WTC11 (cell line): ENCODE measurements at regions not wholly inside any gene's neighbourhood (a gene's known extent, or its start where the extent isn't known, plus 50 kb on each side); places are given as distances from the start of the nearest gene placed in this dataset.

Source experiments
- ATAC-seq: fragments of 200-7000 bp; cut with Tn5 transposase; 2 replicates; pipeline ENCODE4 v1.10.0; 2021; ENCODE audit warnings: mild to moderate bottlenecking, moderate library complexity
- CTCF ChIA-PET: fragments of 300-600 bp; sonication (Branson Sonifier 250); formaldehyde crosslinking; loops from one replicate; lab custom pipeline; 2021; ENCODE audit warnings: antibody characterized with exemption; lab: Charles Lee
- POLR2A ChIA-PET: fragments of 350-600 bp; sonication (Branson Sonifier 250); formaldehyde crosslinking; loops from one replicate; lab custom pipeline; 2021; ENCODE audit warnings: antibody characterized with exemption; lab: Charles Lee
- DNase-seq: peaks from one replicate; pipeline ENCODE4 v3.0.0; 2021; ENCODE audit warnings: low spot score
- H3K27ac Mint-ChIP-seq: 2 replicates; pipeline ENCODE4 v1.8.0; 2021; ENCODE audit warnings: mixed read lengths
- H3K27me3 Mint-ChIP-seq: 2 replicates; pipeline ENCODE4 v1.8.0; 2021; ENCODE audit warnings: low read depth, mild to moderate bottlenecking, moderate library complexity, mixed read lengths
- H3K36me3 Mint-ChIP-seq: 2 replicates; pipeline ENCODE4 v1.8.0; 2021; ENCODE audit warnings: mixed read lengths
- H3K4me1 Mint-ChIP-seq: 2 replicates; pipeline ENCODE4 v1.8.0; 2022; ENCODE audit warnings: mixed read lengths
- H3K4me3 Mint-ChIP-seq: 2 replicates; pipeline ENCODE4 v1.8.0; 2021; ENCODE audit warnings: mild to moderate bottlenecking, moderate library complexity, mixed read lengths
- H3K9me3 Mint-ChIP-seq: 2 replicates; pipeline ENCODE4 v1.8.0; 2021; ENCODE audit warnings: mixed read lengths
- ATF1 ChIP-seq: sonication (generic); formaldehyde crosslinking; IDR thresholded peaks from 2 replicates; pipeline ENCODE4 v1.8.1; 2023; ENCODE audit warnings: mild to moderate bottlenecking, moderate library complexity, missing genetic modification reagents
- ATF3 ChIP-seq: sonication (generic); formaldehyde crosslinking; conservative IDR thresholded peaks from 2 replicates; pipeline ENCODE4 v1.8.1; 2022; ENCODE audit warnings: mild to moderate bottlenecking, missing genetic modification reagents
- CDX4 ChIP-seq: fragments of 250-450 bp; sonication (Bioruptor Pico); IDR thresholded peaks from 2 replicates; pipeline ENCODE4 v1.9.0; 2021; ENCODE audit warnings: moderate library complexity, mild to moderate bottlenecking, inconsistent platforms, borderline replicate concordance
- CREB1 ChIP-seq: sonication (generic); formaldehyde crosslinking; IDR thresholded peaks from 2 replicates; pipeline ENCODE4 v1.8.0; 2023; ENCODE audit warnings: mild to moderate bottlenecking, missing genetic modification reagents
- ESRRA ChIP-seq: sonication (generic); formaldehyde crosslinking; IDR thresholded peaks from 2 replicates; pipeline ENCODE4 v1.8.1; 2022; ENCODE audit warnings: mild to moderate bottlenecking, missing genetic modification reagents, borderline replicate concordance
- ETV6 ChIP-seq: sonication (generic); formaldehyde crosslinking; IDR thresholded peaks from 2 replicates; pipeline ENCODE4 v1.8.1; 2022; ENCODE audit warnings: mild to moderate bottlenecking, missing genetic modification reagents
- FOXK1 ChIP-seq: sonication (generic); formaldehyde crosslinking; IDR thresholded peaks from 2 replicates; pipeline ENCODE4 v1.8.0; 2022; ENCODE audit warnings: mild to moderate bottlenecking, moderate library complexity, missing genetic modification reagents
- FOXP1 ChIP-seq: sonication (generic); formaldehyde crosslinking; IDR thresholded peaks from 2 replicates; pipeline ENCODE4 v1.8.0; 2022; ENCODE audit warnings: missing genetic modification reagents, mild to moderate bottlenecking, moderate library complexity, borderline replicate concordance
- IRF2 ChIP-seq: sonication (generic); formaldehyde crosslinking; IDR thresholded peaks from 2 replicates; pipeline ENCODE4 v1.8.0; 2022; ENCODE audit warnings: low read depth, missing genetic modification reagents, borderline replicate concordance
- JAZF1 ChIP-seq: fragments of 250-450 bp; sonication (Bioruptor Pico); IDR thresholded peaks from 2 replicates; pipeline ENCODE4 v1.9.0; 2021; ENCODE audit warnings: moderate library complexity, mild to moderate bottlenecking, inconsistent platforms
- KAT7 ChIP-seq: sonication (generic); formaldehyde crosslinking; IDR thresholded peaks from 2 replicates; pipeline ENCODE4 v1.8.1; 2023; ENCODE audit warnings: missing genetic modification reagents, mild to moderate bottlenecking, borderline replicate concordance
- MAX ChIP-seq: sonication (generic); formaldehyde crosslinking; IDR thresholded peaks from 2 replicates; pipeline ENCODE4 v1.8.0; 2022; ENCODE audit warnings: mild to moderate bottlenecking, missing genetic modification reagents
- MXD4 ChIP-seq: fragments of 250-450 bp; sonication (Bioruptor Pico); IDR thresholded peaks from 2 replicates; pipeline ENCODE4 v1.8.0; 2021; ENCODE audit warnings: mild to moderate bottlenecking, moderate library complexity, borderline replicate concordance
- NFYB ChIP-seq: sonication (generic); formaldehyde crosslinking; conservative IDR thresholded peaks from 2 replicates; pipeline ENCODE4 v1.8.0; 2022; ENCODE audit warnings: low read depth, missing genetic modification reagents
- NR1H2 ChIP-seq: sonication (generic); formaldehyde crosslinking; IDR thresholded peaks from 2 replicates; pipeline ENCODE4 v1.9.0; 2021; ENCODE audit warnings: mild to moderate bottlenecking, moderate library complexity, missing genetic modification reagents
- PRDM15 ChIP-seq: sonication (generic); formaldehyde crosslinking; IDR thresholded peaks from 2 replicates; pipeline ENCODE4 v1.8.0; 2022; ENCODE audit warnings: missing genetic modification reagents
- TEAD4 ChIP-seq: sonication (generic); formaldehyde crosslinking; IDR thresholded peaks from 2 replicates; pipeline ENCODE4 v1.8.0; 2022; ENCODE audit warnings: mild to moderate bottlenecking, missing genetic modification reagents
- USF2 ChIP-seq: sonication (generic); formaldehyde crosslinking; IDR thresholded peaks from 2 replicates; pipeline ENCODE4 v1.8.1; 2023; ENCODE audit warnings: mild to moderate bottlenecking, missing genetic modification reagents, moderate library complexity
- ZNF138 ChIP-seq: sonication (generic); formaldehyde crosslinking; conservative IDR thresholded peaks from 2 replicates; pipeline ENCODE4 v1.8.1; 2022; ENCODE audit warnings: mild to moderate bottlenecking, moderate library complexity, missing genetic modification reagents
- ZNF219 ChIP-seq: sonication (generic); formaldehyde crosslinking; IDR thresholded peaks from 2 replicates; pipeline ENCODE4 v1.8.0; 2023; ENCODE audit warnings: missing genetic modification reagents, mild to moderate bottlenecking, borderline replicate concordance
- ZNF232 ChIP-seq: sonication (generic); formaldehyde crosslinking; IDR thresholded peaks from 2 replicates; pipeline ENCODE4 v1.8.0; 2022; ENCODE audit warnings: mild to moderate bottlenecking, missing genetic modification reagents
- TF ChIP-seq, protein P1 (sequence below): fragments of 250-450 bp; sonication (Bioruptor Pico); conservative IDR thresholded peaks from 2 replicates; pipeline ENCODE4 v1.9.0; 2021; ENCODE audit warnings: mild to moderate bottlenecking

- Mint-ChIP-seq H3K27ac (no peak overlapping the region), H3K4me3 (no peak overlapping the region), H3K36me3 (no peaks in the 10 kb centered on the region), H3K27me3 (no peaks in the 10 kb centered on the region), H3K9me3 (no peaks in the 10 kb centered on the region), H3K4me1 (peaks cover 9% of the 10 kb centered on the region)
- ChIA-PET POLR2A (no interaction called here), CTCF (no interaction called here)
- DNase-seq (no peak), ATAC-seq (no peak)
- no peak for TF ChIP-seq CDX4
- no peak for TF ChIP-seq PRDM15 (CRISPR knock-in tag)
- no peak for TF ChIP-seq NR1H2
- no peak for TF ChIP-seq CREB1 (CRISPR knock-in tag)
- no peak for TF ChIP-seq JAZF1 (CRISPR knock-in tag)
- no peak for TF ChIP-seq IRF2 (CRISPR knock-in tag)
- TF ChIP-seq ESRRA (CRISPR knock-in tag), result no peak
- TF ChIP-seq MXD4 (CRISPR knock-in tag), result no peak
- TF ChIP-seq ATF1 (CRISPR knock-in tag), result no peak
- no peak for TF ChIP-seq USF2 (CRISPR knock-in tag)
- TF ChIP-seq FOXK1 (CRISPR knock-in tag), result no peak
- TF ChIP-seq ETV6 (CRISPR knock-in tag), result no peak
Measured at GRCh38 chr5:35374584-35374983, 144.3 kb upstream of the PRLR start.

GRCh38 chr5:35373249-35373648 lies 143.0 kb upstream of the PRLR start:
- DNase-seq (no peak), ATAC-seq (no peak)
- no peaks in the 10 kb centered on the region for H3K9me3 Mint-ChIP-seq
- CTCF ChIA-PET, result no interaction called here
- POLR2A ChIA-PET, result no interaction called here
- no peak overlapping the region for H3K27ac Mint-ChIP-seq
- TF ChIP-seq ZNF232 (CRISPR knock-in tag), result no peak
- no peak for TF ChIP-seq ZNF138
- TF ChIP-seq FOXP1 (CRISPR knock-in tag), result no peak
- no peak for TF ChIP-seq ATF3
- TF ChIP-seq MAX (CRISPR knock-in tag), result no peak
- TF ChIP-seq ZNF219, result no peak
- TF ChIP-seq KAT7 (CRISPR knock-in tag), result no peak
- TF ChIP-seq, protein P1, sequence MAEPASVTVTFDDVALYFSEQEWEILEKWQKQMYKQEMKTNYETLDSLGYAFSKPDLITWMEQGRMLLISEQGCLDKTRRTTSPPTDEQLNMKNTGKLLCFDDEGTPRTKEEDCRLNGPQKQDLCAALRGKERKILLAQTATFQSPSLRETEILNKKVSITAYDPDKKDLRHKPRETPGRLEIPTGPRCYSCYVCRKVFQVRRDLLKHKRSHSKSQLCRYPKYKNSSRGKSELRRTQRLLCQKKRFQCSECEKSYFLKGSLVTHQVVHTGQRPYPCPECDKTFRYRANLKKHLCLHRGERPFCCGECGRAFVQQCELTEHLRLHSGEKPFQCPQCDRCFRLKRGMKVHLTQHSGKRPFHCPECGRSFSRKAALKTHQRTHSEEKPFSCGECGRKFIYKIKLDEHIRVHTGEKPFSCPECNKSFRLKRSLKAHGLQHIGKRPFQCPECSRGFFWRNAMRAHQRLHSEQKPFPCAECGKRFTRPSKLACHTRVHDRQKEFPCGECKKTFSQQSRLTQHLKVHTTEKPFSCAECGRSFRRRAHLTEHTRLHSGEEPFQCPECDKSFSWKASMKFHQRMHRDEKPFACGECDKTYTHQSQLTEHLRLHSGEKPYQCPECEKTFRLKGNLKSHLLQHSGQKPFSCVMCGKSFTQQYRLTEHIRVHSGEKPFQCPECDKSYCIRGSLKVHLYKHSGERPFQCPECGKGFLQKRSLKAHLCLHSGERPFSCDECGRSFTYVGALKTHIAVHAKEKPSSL (CRISPR knock-in tag), result no peak
- no peak for TF ChIP-seq NFYB (CRISPR knock-in tag)
- no peak for TF ChIP-seq TEAD4 (CRISPR knock-in tag)
- H3K4me3 Mint-ChIP-seq, result no peak overlapping the region
- H3K36me3 Mint-ChIP-seq, result no peaks in the 10 kb centered on the region
- peaks cover 9% of the 10 kb centered on the region for H3K4me1 Mint-ChIP-seq
- no peaks in the 10 kb centered on the region for H3K27me3 Mint-ChIP-seq
